ENCODE measurements at regions not wholly inside any gene's neighbourhood (a gene's known extent, or its start where the extent isn't known, plus 50 kb on each side); places are given as distances from the start of the nearest gene placed in this dataset.

- DNase-seq (ENCODE audit: insufficient read length): no peak
- TF ChIP-seq POLR2AphosphoS5 (IDR thresholded peaks at IDR 0.05; ENCODE audit: low read depth, low read length): no peak
- no peak for TF ChIP-seq POLR2A (IDR thresholded peaks at IDR 0.05; ENCODE audit: low read depth, low read length)
- TF ChIP-seq TAF1 (IDR thresholded peaks at IDR 0.05; ENCODE audit: borderline replicate concordance, low read depth, low read length): no peak
- FAIRE-seq: no peak
Measured at GRCh38 chr3:14295037-14295436, 107.4 kb upstream of the SLC6A6 start.

DNA sequence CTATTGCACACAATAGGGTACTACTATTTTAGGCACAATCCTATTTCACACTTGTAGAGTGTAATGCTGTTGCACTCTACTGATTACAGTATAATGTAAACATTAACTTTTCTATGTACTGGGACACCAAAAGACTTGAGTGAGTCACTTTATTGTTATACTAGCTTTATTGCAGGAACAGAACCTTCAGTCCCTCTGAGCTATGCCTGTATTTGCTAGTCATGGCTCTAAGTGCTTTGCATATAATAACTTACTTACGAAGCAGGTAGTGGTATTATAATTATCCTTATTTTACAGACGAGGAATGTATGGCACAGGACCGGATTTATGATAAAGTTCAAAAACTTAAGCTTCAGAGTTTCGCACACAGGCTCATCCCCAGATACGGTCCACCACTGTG, 106.6 kb upstream of the SLC6A6 start:
- no peak for FAIRE-seq
- TF ChIP-seq TAF1 (IDR thresholded peaks at IDR 0.05; ENCODE audit: borderline replicate concordance, low read depth, low read length): no peak
- TF ChIP-seq POLR2A (IDR thresholded peaks at IDR 0.05; ENCODE audit: low read depth, low read length): no peak
- TF ChIP-seq POLR2AphosphoS5 (IDR thresholded peaks at IDR 0.05; ENCODE audit: low read depth, low read length): no peak
- no peak for DNase-seq (ENCODE audit: insufficient read length)

- TF ChIP-seq POLR2AphosphoS5 (IDR thresholded peaks at IDR 0.05; ENCODE audit: low read depth, low read length) (no peak), POLR2A (IDR thresholded peaks at IDR 0.05; ENCODE audit: low read depth, low read length) (no peak), TAF1 (IDR thresholded peaks at IDR 0.05; ENCODE audit: borderline replicate concordance, low read depth, low read length) (no peak)
- DNase-seq (ENCODE audit: insufficient read length) (no peak), FAIRE-seq (no peak)
Measured at GRCh38 chr3:14297305-14297704, 105.1 kb upstream of the SLC6A6 start.

DNA sequence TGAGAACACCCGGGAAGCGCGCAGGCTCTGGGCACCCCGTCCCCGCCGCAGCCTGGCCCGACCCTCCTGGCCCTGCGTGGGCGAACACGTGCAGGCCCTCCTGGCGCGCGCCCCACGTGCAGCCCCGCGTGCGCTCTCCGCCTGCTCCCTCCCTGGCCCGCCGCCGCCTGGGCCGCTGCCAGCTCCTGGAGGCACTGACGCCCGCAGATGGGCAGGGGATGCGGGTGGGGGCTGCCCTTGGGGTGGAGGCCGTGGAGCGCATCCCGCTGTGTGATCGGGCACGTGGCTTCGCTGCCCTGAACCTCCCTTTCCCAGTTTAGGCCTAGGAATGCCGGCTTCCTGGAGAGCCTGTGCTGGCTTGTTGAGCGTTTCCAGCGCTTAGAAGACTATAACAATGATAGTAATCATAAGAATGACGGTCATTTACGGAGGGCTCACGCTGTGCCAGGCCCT, 104.6 kb upstream of the SLC6A6 start:
- TF ChIP-seq POLR2AphosphoS5 (IDR thresholded peaks at IDR 0.05; ENCODE audit: low read depth, low read length): no peak
- FAIRE-seq: no peak
- DNase-seq (ENCODE audit: insufficient read length): no peak

- no peak for TF ChIP-seq POLR2AphosphoS5 (IDR thresholded peaks at IDR 0.05; ENCODE audit: low read depth, low read length)
- no peak for TF ChIP-seq POLR2A (IDR thresholded peaks at IDR 0.05; ENCODE audit: low read depth, low read length)
- no peak for TF ChIP-seq TAF1 (IDR thresholded peaks at IDR 0.05; ENCODE audit: borderline replicate concordance, low read depth, low read length)
- no peak for FAIRE-seq
- DNase-seq (ENCODE audit: insufficient read length): no peak
Measured at GRCh38 chr3:14298442-14298841, 104.0 kb upstream of the SLC6A6 start.

DNA sequence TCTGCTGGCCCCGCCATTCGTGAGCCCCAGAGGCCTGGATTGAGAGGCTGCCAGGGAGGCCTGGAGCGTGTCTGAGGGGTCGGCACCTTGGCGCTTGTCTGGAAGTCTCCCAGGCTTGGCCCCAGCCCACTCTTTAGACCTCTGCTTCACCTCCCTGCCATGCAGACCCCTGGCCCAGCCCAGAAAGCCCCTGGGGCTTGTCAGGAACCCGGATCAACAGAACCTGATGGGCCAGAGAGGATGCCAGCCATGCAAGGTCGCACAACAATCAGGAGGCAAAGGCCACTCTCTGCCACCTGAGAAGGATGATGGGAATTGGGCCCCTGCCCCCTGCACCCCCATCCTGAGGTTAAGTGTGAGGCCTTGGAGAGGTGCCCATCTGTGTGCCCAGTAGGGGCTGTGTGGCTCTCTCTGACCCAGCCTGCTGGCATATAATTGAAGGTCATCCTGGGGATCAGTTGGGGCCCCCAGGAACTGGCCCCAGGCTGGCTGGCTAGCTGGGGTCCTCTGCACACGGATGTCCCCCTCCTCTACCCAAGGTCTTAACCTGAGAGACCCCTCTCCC, 103.3 kb upstream of the SLC6A6 start:
- FAIRE-seq (no peak), DNase-seq (ENCODE audit: insufficient read length) (no peak)
- TF ChIP-seq POLR2A (IDR thresholded peaks at IDR 0.05; ENCODE audit: low read depth, low read length) (no peak), POLR2AphosphoS5 (IDR thresholded peaks at IDR 0.05; ENCODE audit: low read depth, low read length) (no peak), TAF1 (IDR thresholded peaks at IDR 0.05; ENCODE audit: borderline replicate concordance, low read depth, low read length) (no peak)

DNA sequence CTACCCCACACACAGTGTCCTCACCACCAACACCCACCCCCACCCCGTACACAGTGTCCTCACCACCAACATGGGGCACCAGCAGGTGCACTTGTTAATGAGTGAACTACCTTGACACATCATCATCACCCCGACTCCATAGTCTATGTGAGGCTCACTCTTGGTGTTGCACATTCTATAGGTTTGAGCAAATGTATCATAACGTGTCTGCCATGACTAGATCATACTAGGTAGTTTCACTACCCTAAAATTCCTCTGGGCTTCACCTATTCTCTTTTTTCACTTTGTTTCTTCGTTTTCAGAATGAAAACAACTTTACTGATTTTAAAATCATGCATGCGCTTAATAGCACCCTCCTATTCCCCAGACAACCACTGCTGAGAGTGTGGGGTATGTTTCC, 102.6 kb upstream of the SLC6A6 start:
- DNase-seq (ENCODE audit: insufficient read length) (no peak), FAIRE-seq (no peak)
- TF ChIP-seq POLR2A (IDR thresholded peaks at IDR 0.05; ENCODE audit: low read depth, low read length) (no peak), TAF1 (IDR thresholded peaks at IDR 0.05; ENCODE audit: borderline replicate concordance, low read depth, low read length) (no peak), POLR2AphosphoS5 (IDR thresholded peaks at IDR 0.05; ENCODE audit: low read depth, low read length) (no peak)

- TF ChIP-seq TAF1 (IDR thresholded peaks at IDR 0.05; ENCODE audit: borderline replicate concordance, low read depth, low read length) (no peak), POLR2AphosphoS5 (IDR thresholded peaks at IDR 0.05; ENCODE audit: low read depth, low read length) (no peak), POLR2A (IDR thresholded peaks at IDR 0.05; ENCODE audit: low read depth, low read length) (no peak)
- DNase-seq (ENCODE audit: insufficient read length) (no peak), FAIRE-seq (no peak)
Measured at GRCh38 chr3:14300721-14301399, 101.5 kb upstream of the SLC6A6 start.

GRCh38 chr3:14301558-14301957, 100.8 kb upstream of the SLC6A6 start:
- DNase-seq (ENCODE audit: insufficient read length): no peak
- no peak for FAIRE-seq
- TF ChIP-seq POLR2A (IDR thresholded peaks at IDR 0.05; ENCODE audit: low read depth, low read length) (no peak), TAF1 (IDR thresholded peaks at IDR 0.05; ENCODE audit: borderline replicate concordance, low read depth, low read length) (no peak)

DNA sequence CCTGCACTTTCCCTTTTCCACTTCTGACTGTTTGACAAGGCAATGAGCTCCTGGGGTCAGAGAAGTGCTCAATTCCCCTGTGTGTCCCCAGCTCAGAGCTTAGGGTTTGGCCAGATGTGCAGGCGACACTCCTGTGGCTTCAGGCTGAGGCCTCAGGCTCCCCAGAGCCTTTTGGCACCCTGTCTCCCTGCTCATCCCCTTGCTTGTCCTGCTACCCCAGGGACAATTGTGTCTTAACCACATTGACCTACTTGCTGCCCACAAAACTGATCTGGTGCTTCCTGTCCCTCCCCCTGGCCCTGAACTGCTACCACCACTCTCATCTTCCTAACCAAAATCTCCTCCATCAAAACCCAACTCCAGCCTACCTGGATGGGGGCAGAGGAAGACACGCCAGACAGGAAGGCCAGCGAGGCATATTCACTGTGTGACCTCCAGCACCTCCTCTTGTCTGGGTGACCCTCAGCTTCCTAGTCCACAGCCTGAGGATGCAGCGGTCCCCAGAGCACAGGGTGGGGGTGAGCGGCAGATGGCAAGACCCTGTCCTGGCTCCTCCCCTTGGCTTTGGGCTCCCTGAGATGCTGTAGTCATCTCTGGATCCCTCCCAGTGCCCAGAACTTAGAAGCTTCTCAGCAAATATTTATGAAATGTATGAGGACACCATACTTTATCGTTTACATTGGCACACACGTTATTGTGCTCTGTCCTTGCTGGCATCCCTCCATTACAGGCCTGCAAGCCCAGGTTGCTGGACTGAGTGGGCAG, 98.9 kb upstream of the SLC6A6 start:
- TF ChIP-seq POLR2A (IDR thresholded peaks at IDR 0.05; ENCODE audit: low read depth, low read length): no peak
- TF ChIP-seq POLR2AphosphoS5 (IDR thresholded peaks at IDR 0.05; ENCODE audit: low read depth, low read length): no peak
- no peak for TF ChIP-seq TAF1 (IDR thresholded peaks at IDR 0.05; ENCODE audit: borderline replicate concordance, low read depth, low read length)
- DNase-seq (ENCODE audit: insufficient read length): no peak
- no peak for FAIRE-seq

GRCh38 chr3:14304101-14305045, 98.0 kb upstream of the SLC6A6 start:
- FAIRE-seq (no peak), DNase-seq (ENCODE audit: insufficient read length) (no peak)
- no peak for TF ChIP-seq TAF1 (IDR thresholded peaks at IDR 0.05; ENCODE audit: borderline replicate concordance, low read depth, low read length)
- TF ChIP-seq POLR2AphosphoS5 (IDR thresholded peaks at IDR 0.05; ENCODE audit: low read depth, low read length): no peak
- TF ChIP-seq POLR2A (IDR thresholded peaks at IDR 0.05; ENCODE audit: low read depth, low read length): no peak
